ENCODE measurements at regions not wholly inside any gene's neighbourhood (a gene's known extent, or its start where the extent isn't known, plus 50 kb on each side); places are given as distances from the start of the nearest gene placed in this dataset.

GRCh38 chr13:84566780-84567179 is 684.5 kb upstream of the SLITRK1 start:
- no peak overlapping the region for H3K4me3 ChIP-seq
- ATAC-seq (ENCODE audit: low FRiP score in 2 of 2) (no peak), DNase-seq (no peak)
- H3K36me3 ChIP-seq = no peaks in the 10 kb centered on the region
- no peak overlapping the region for H3K27ac ChIP-seq
- TF ChIP-seq, protein P1, sequence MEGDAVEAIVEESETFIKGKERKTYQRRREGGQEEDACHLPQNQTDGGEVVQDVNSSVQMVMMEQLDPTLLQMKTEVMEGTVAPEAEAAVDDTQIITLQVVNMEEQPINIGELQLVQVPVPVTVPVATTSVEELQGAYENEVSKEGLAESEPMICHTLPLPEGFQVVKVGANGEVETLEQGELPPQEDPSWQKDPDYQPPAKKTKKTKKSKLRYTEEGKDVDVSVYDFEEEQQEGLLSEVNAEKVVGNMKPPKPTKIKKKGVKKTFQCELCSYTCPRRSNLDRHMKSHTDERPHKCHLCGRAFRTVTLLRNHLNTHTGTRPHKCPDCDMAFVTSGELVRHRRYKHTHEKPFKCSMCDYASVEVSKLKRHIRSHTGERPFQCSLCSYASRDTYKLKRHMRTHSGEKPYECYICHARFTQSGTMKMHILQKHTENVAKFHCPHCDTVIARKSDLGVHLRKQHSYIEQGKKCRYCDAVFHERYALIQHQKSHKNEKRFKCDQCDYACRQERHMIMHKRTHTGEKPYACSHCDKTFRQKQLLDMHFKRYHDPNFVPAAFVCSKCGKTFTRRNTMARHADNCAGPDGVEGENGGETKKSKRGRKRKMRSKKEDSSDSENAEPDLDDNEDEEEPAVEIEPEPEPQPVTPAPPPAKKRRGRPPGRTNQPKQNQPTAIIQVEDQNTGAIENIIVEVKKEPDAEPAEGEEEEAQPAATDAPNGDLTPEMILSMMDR (IDR thresholded peaks at IDR 0.05) = no peak
- TF ChIP-seq EP300 (IDR thresholded peaks at IDR 0.05) = no peak
- TF ChIP-seq POLR2AphosphoS5 (IDR thresholded peaks at IDR 0.05) = no peak
- TF ChIP-seq POLR2A (IDR thresholded peaks at IDR 0.05) = no peak
- no peaks in the 10 kb centered on the region for H3K4me1 ChIP-seq
- H3K27me3 ChIP-seq = no peaks in the 10 kb centered on the region
- 86 to 95% methylated on average over 2 of the region's 2 CpGs for WGBS, 2 donors
- H3K9me3 ChIP-seq = no peaks in the 10 kb centered on the region

DNA sequence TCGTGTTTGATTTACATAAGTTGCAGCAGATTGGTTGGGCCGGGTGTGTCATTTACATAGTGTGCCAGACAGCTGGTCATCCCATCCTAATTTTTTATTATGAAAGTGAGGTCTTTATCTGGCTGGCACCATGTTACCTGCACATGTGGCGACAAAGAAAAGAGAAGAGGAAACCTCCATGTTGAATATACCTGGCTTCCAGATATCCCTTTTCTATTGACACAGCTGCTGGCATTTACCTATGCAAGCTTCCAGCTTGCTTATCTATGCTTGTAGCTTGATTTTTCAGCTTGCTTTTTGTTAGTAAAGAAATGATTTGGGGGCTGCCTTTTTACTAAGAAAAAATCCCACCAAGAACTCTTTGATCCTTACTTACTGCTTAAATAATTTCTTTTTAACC is 681.3 kb upstream of the SLITRK1 start:
- DNase-seq = no peak

DNA sequence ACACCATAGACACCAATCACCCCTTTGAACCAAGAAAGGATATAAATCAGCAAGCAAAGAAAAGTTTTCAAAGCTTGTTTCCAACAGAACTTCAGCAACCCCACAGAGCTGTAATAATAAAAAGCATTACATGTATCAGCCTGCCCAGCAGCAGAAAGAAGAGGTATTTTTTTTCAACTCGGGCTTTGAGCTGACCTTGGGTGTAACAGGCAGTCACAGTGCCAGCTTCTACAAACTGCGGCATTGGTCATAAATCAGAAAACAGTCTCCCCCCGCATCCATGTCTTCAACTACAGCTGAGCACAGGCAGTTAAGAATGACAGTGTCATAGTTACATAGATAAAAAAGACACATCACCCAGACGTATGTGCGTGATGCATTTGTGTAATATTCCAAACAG is 671.0 kb upstream of the SLITRK1 start:
- Histone ChIP-seq H3K27ac (no peak overlapping the region), H3K9me3 (no peaks in the 10 kb centered on the region), H3K36me3 (no peaks in the 10 kb centered on the region), H3K4me3 (no peak overlapping the region), H3K27me3 (no peaks in the 10 kb centered on the region), H3K4me1 (no peaks in the 10 kb centered on the region)
- TF ChIP-seq EP300 (IDR thresholded peaks at IDR 0.05) (no peak), POLR2A (IDR thresholded peaks at IDR 0.05) (no peak), POLR2AphosphoS5 (IDR thresholded peaks at IDR 0.05) (no peak)
- TF ChIP-seq, protein P1 (IDR thresholded peaks at IDR 0.05) = no peak
- 45 to 60% methylated on average over 5 of the region's 5 CpGs for WGBS, 2 donors
- no peak for ATAC-seq (ENCODE audit: low FRiP score in 2 of 2)
- no peak for DNase-seq

More for the DNA sequence above, 681.3 kb upstream of the SLITRK1 start:
- Histone ChIP-seq H3K4me3 (no peak overlapping the region), H3K27ac (no peak overlapping the region), H3K4me1 (no peaks in the 10 kb centered on the region), H3K9me3 (peaks cover 0 to 7% (median 2%) of the 10 kb centered on the region in 4 donors), H3K27me3 (no peaks in the 10 kb centered on the region), H3K36me3 (no peaks in the 10 kb centered on the region)
- ATAC-seq (ENCODE audit: low FRiP score in 2 of 2) = no peak
- WGBS, 2 donors = 87 to 94% methylated on average over 3 of the region's 3 CpGs
- TF ChIP-seq, protein P1 (IDR thresholded peaks at IDR 0.05) = no peak
- TF ChIP-seq EP300 (IDR thresholded peaks at IDR 0.05) (no peak), POLR2AphosphoS5 (IDR thresholded peaks at IDR 0.05) (no peak), POLR2A (IDR thresholded peaks at IDR 0.05) (no peak)

DNA sequence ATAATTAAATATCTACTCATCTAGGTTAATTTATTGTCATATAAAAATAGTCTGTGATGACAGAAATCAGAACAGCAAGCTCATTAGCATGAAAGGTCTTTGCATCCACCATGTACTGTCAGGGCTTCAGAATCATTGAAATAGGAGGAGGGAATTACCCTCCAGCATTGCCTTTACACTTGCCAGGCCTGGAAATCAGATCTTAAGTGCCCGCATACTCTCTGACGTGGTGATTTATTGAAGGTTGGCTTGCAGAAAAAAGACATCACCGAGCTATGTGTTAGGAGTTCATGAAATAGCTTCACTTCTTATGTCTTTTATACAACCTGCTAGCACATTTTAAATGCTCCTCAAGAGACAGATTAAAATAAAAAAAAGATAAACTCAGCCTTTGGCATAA is 661.7 kb upstream of the SLITRK1 start:
- WGBS, 2 donors = 83 to 92% methylated on average over 3 of the region's 3 CpGs

GRCh38 chr13:84542348-84542747 is 660.1 kb upstream of the SLITRK1 start:
- no peaks in the 10 kb centered on the region for H3K36me3 ChIP-seq
- no peak for DNase-seq
- no peak overlapping the region for H3K27ac ChIP-seq
- no peak overlapping the region for H3K4me3 ChIP-seq
- ATAC-seq (ENCODE audit: low FRiP score in 2 of 2) = no peak
- H3K9me3 ChIP-seq = no peaks in the 10 kb centered on the region
- no peaks in the 10 kb centered on the region for H3K4me1 ChIP-seq
- TF ChIP-seq POLR2AphosphoS5 (IDR thresholded peaks at IDR 0.05) = no peak
- TF ChIP-seq, protein P1 (IDR thresholded peaks at IDR 0.05) = no peak
- no peak for TF ChIP-seq POLR2A (IDR thresholded peaks at IDR 0.05)
- TF ChIP-seq EP300 (IDR thresholded peaks at IDR 0.05) = no peak
- H3K27me3 ChIP-seq = no peaks in the 10 kb centered on the region
- 38 to 92% methylated on average over 1 of the region's 1 CpG for WGBS, 2 donors

More for the DNA sequence above, 661.7 kb upstream of the SLITRK1 start:
- no peak overlapping the region for H3K27ac ChIP-seq
- DNase-seq = no peak
- H3K4me3 ChIP-seq = no peak overlapping the region
- ATAC-seq (ENCODE audit: low FRiP score in 2 of 2) = no peak
- H3K27me3 ChIP-seq = no peaks in the 10 kb centered on the region
- no peaks in the 10 kb centered on the region for H3K4me1 ChIP-seq
- H3K9me3 ChIP-seq = no peaks in the 10 kb centered on the region
- TF ChIP-seq EP300 (IDR thresholded peaks at IDR 0.05) = no peak
- TF ChIP-seq, protein P1 (IDR thresholded peaks at IDR 0.05) = no peak
- no peak for TF ChIP-seq POLR2A (IDR thresholded peaks at IDR 0.05)
- TF ChIP-seq POLR2AphosphoS5 (IDR thresholded peaks at IDR 0.05) = no peak
- H3K36me3 ChIP-seq = no peaks in the 10 kb centered on the region

Measured in upper lobe of left lung (tissue), 6 donors.